ENCODE measurements at regions not wholly inside any gene's neighbourhood (a gene's known extent, or its start where the extent isn't known, plus 50 kb on each side); places are given as distances from the start of the nearest gene placed in this dataset.
"Not testable (repeated sequence)": the region's sequence is repeated elsewhere in the genome, so short reads cannot be mapped to it uniquely, and the experiment has no call there.

- no peak for DNase-seq
Measured at GRCh38 chr2:8224347-8225190, 457.3 kb upstream of the ID2 start.

GRCh38 chr2:8225266-8225665, 456.6 kb upstream of the ID2 start:
- DNase-seq, result no peak

GRCh38 chr2:8225798-8226197, 456.1 kb upstream of the ID2 start:
- no peak for DNase-seq

- no peak for DNase-seq
Measured at GRCh38 chr2:8229546-8229986, 452.3 kb upstream of the ID2 start.

DNA sequence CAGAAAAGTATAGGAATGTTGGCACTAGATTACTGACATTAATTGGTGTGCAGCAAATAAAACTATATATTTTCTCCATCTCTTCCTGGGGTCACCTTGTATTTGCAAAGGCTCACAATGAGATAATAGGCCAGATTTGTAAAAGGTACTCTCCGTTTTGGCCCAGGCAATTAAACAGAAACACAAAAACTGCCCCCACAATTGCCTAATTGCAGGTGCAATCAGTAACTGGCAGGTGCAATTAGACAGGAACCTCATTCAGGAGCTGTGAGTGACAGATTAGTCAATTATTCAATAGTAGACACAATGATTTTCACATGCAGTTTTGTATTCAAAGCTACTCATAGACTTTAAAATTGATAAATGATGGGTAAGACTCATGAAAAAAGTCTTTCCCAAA, 451.4 kb upstream of the ID2 start:
- DNase-seq, result no peak

- no peak for DNase-seq
Measured at GRCh38 chr2:8231902-8232301, 450.0 kb upstream of the ID2 start.

DNA sequence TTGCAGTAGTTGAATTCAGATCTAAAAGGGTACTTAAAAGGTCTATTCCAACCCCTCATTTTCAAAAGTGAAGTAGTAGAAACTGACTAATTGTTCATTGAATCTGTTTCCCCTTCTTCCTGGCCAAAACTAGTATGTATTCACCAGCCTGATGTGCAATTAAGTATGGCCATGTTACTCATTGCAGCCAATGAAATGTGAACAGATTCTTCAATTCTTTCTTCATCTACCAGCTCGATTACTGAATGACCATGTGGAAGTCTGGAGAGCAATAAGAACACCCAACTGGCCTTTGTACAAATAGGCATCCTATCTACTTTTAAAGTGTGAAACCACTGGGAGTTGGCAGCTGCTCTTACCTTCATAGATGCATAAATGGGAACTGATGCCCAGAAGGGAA, 449.0 kb upstream of the ID2 start:
- DNase-seq, result no peak

DNA sequence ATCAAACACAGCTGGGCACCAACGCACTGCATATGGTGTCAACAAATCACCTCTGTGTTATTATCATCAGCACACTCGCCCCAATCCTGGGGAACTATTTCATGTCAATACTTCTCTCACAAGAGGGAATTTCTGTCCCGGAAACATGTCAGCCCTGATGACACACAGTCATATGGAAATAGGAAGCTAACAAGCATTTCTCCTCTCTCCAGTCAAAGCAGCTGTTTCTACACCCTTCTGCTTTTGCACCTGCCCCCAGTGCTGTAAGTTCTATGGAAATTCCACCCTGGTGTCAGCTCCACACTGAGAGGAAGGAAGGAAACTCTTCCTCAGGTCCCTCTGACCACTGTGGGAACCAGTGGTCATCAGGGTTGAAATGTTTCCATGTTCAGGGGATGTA, 447.6 kb upstream of the ID2 start:
- peak; percentile 40 to 73 for DNase-seq

DNA sequence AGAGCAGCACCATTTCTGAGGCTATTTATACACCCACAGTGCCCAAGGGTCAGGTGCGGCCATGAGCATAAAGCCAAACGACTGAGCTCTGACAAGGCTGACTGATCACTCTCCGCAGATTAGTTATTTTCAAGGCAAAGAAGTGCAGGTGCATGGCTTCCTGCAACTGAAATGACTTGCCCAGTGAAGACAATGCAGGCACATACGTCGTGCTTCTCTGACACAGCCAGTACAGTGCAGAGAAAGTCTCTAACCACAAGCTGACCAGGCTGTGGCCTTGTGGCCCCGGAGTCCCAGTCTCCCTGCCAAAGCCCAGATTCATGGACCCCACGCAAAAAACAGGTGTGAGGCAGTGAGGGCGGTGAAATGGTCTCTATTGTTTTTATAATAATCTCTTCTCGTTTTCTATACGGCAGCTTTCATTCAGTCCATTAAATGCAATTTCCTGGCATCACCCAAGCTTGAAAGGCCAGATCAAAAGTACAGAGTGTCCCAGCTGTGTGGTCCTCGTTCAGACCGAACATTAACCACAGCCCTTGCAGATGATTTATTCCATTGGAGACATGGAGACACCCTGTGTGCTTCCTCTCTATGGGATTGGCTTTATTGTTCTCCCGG, 447.0 kb upstream of the ID2 start:
- DNase-seq, result peak; percentile 35 to 64

- DNase-seq, result no peak
Measured at GRCh38 chr2:8235419-8235818, 446.4 kb upstream of the ID2 start.

GRCh38 chr2:8236391-8236790, 445.5 kb upstream of the ID2 start:
- DNase-seq, result no peak

- DNase-seq, result no peak
Measured at GRCh38 chr2:8238521-8239230, 443.2 kb upstream of the ID2 start.

DNA sequence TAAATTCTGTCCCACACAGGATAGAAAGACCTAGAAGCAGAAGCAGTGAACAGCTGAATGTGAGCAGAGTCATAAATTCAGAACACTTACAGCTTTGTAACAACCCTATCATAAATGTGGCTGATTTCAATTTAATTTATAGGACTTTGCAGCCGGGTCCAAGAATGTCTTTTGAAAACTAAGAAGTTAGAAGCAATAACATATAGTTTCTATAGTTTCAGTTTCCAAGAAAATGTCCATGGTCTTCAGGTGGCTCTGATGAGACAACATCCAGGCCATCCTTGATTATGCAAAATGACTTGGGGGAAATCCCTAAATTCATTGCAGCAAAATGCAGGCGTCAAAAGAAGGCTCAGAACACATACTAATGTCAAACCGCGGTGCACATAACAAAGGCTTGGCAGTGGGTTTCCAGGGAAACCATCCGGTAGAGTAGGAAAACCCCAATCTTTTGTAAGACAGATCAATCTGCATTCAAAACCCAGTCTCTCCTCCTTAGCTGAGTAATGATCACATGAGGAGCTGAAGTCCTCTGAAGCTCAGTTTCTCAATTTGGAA, 442.2 kb upstream of the ID2 start:
- no peak for DNase-seq

DNA sequence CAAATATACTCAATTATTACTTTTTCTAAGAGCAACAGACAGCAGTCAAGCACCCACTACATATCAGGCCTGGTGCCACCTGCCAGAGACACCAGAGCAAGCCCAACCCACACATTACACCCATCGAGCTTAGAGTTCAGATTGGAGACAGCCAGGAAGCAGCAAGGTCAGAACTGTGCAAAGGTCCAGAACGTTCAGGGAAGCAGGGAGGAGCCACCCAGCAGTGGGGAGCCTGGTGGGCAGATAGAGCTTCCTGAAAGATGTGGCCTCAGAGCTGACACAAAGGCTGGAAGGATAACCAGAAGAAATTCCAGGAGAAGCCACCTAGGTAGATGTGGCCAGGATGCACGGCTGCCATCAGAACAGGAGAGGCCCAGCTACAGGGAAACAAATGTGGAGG, 440.5 kb upstream of the ID2 start:
- DNase-seq, result no peak

DNA sequence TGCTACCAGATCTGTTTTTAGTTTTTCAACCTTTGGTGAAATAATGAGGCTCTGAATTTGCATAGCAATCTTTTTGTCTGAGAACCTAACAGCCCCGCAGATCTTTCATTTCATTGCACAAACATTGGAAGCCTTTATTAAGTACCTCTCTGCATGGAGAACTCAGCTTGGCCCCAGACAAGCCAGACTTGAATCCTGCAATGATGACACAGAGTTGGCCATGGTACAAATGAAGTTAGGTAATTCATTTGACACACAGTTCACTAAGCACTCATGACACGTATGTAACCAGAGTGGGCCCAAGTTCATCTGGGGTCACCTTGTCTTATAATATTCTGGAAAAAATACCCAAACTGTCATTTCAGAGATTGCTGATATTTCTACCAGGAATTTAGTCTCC, 439.1 kb upstream of the ID2 start:
- DNase-seq, result peak; percentile 74 to 75

- DNase-seq, result no peak
Measured at GRCh38 chr2:8243748-8244400, 438.0 kb upstream of the ID2 start.

GRCh38 chr2:8244639-8245038, 437.2 kb upstream of the ID2 start:
- DNase-seq, result no peak

DNA sequence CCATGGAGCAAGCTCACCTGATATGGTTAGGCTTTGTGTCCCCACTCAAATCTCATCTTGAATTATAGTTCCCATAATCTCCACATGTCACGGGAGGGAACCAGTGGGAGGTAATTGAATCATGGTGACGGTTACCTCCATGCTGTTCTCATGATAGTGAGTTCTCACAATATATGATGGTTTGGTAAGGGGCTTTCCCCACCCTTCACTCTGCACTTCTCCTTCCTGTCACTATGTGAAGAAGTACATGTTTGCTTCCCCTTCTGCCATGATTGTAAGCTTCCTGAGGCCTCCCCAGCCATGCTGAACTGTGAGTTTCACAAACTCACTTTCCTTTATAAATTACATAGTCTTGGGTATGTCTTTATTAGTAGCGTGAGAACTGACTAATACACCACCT, 435.7 kb upstream of the ID2 start:
- DNase-seq, result no peak

DNA sequence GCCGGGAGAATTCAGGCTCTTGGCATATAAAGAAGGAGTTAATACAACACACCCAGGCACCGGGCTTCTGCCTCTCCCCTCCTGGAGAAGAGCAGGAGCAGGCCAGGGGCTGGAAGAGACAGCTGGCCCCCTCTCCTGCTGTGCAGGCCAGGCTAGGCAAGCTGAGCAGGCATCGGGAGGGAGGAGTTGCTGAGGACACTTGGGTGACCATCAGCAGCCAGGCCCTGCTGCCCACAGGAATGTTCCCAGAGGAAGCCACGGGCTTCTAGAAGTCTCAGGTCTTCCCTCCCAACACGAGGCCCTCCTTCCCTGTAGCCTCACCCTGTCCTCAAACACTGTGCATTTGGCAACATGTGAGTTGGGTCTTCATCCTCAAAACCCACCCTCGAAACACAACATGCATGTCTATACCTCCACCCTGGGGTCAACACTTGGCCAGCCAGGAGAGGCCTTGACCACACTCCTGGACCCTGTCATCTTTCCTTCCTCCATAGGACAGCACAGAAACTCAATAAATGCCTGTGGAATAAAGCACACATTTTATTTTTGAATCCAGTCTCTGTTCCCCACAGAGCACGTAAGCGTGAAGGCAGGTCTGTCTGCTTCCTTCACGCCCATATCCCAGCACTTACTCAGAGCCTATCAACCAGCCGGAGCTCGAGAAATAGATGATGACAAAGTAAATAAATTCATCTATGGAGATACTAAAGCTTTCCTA, 433.8 kb upstream of the ID2 start:
- DNase-seq, result no peak

GRCh38 chr2:8248623-8248957, 433.3 kb upstream of the ID2 start:
- no peak for DNase-seq

DNA sequence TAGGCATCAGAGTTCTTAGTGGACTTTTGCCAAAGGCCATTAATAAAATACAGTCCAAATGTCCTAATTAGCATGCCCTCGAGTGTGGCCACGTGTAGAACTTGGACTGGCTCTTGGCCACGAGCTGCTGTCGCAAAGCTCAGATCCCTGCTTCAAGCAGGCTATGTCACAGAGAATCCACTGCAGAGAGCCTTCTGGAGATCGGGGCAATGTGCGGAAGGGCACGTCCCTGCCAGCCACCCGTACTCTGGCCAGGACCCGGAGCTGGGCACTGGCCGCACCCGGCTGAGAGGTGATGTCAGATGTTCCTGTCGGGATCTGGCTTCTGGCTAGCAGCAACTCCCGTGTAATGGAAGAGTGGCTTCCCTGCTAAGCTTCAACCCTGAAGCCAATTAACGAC, 432.7 kb upstream of the ID2 start:
- DNase-seq, result no peak

DNA sequence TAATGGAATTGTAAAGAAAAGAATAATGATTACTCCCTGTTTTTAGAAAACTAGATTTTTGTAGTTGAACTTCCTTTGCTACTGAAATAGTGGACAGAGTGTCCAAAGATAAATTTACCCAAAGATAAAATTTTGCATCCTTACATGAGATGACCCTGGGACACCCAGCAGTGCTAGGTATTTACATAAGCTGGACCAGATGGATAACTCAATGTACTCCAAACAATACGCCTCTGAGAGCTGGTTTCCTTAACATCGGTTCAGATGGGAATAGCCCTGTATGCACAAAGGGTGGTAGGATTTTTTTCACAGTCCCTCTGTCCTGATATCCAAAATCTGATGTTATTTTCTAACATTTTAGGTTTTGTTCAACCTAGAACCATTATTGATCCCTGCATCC, 432.1 kb upstream of the ID2 start:
- DNase-seq, result no peak

DNA sequence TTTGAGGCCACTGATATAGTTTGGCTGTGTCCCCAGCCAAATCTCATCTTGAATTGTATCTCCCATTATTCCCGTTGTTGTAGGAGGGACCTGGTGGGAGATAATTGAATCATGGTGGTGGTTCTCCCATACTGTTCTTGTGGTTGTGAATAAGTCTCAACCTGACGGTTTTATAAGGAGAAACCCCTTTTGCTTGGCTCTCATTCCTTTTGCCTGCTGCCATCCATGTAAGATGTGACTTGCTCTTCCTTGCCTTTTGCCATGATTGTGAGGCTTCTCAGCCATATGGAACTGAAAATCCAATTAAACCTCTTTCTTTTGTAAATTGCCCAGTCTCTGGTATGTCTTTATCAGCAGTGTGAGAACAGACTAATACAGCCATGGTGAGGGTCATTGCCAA, 431.6 kb upstream of the ID2 start:
- not testable (repeated sequence) for DNase-seq
